Smooth muscle cell (in vitro differentiated cells): ENCODE measurements at regions not wholly inside any gene's neighbourhood (a gene's known extent, or its start where the extent isn't known, plus 50 kb on each side); places are given as distances from the start of the nearest gene placed in this dataset.

Source experiments
- DNase-seq: peaks from one replicate; lab custom pipeline; 2025; ENCODE audit not compliant: unreplicated experiment; lab: John Stamatoyannopoulos, UW
- H2AFZ ChIP-seq: fragments of 200-600 bp; sonication (generic); 2 replicates; pipeline ENCODE4 v1.6.0; 2016; ENCODE audit warnings: antibody characterized with exemption, low read depth, mild to moderate bottlenecking
- H3F3A ChIP-seq: fragments of 200-600 bp; sonication (generic); 2 replicates; pipeline ENCODE4 v1.6.0; 2017; ENCODE audit warnings: antibody characterized with exemption, low read depth
- H3K27ac ChIP-seq: fragments of 200-600 bp; sonication (generic); 2 replicates; pipeline ENCODE4 v1.5.1; 2016; ENCODE audit warnings: low read depth, mild to moderate bottlenecking
- H3K27me3 ChIP-seq: fragments of 200-600 bp; sonication (generic); 2 replicates; pipeline ENCODE4 v1.6.1; 2016; ENCODE audit warnings: low read depth, mild to moderate bottlenecking
- H3K36me3 ChIP-seq: fragments of 200-600 bp; sonication (generic); 2 replicates; pipeline ENCODE4 v1.5.1; 2016; ENCODE audit warnings: low read depth
- H3K4me1 ChIP-seq: fragments of 200-600 bp; sonication (generic); 2 replicates; pipeline ENCODE4 v1.5.1; 2016; ENCODE audit warnings: low read depth
- H3K4me2 ChIP-seq: fragments of 200-600 bp; sonication (generic); 2 replicates; pipeline ENCODE4 v1.6.0; 2016; ENCODE audit warnings: mild to moderate bottlenecking
- H3K4me3 ChIP-seq: fragments of 200-600 bp; sonication (generic); 2 replicates; pipeline ENCODE4 v1.5.1; 2016; ENCODE audit warnings: mild to moderate bottlenecking
- H3K79me2 ChIP-seq: fragments of 200-600 bp; sonication (generic); 2 replicates; pipeline ENCODE4 v1.6.0; 2016; ENCODE audit warnings: low read depth, mild to moderate bottlenecking
- H3K9ac ChIP-seq: fragments of 200-600 bp; sonication (generic); 2 replicates; pipeline ENCODE4 v1.6.0; 2016; ENCODE audit warnings: low read depth
- H3K9me3 ChIP-seq: fragments of 200-600 bp; sonication (generic); replicated peaks from 2 replicates; pipeline ENCODE4 v1.5.1; 2016; ENCODE audit warnings: low read depth
- H4K20me1 ChIP-seq: fragments of 200-600 bp; sonication (generic); 2 replicates; pipeline ENCODE4 v1.6.0; 2016; ENCODE audit warnings: low read depth
- WGBS: methylation state at CpG from one replicate; pipeline ENCODE4 v1.1.7; 2016; ENCODE audit warnings: low lambda C conversion rate; 5-methylcytosine and 5-hydroxymethylcytosine counted together
- TF ChIP-seq, protein P1 (sequence below): fragments of 200-600 bp; sonication (generic); IDR thresholded peaks from 2 replicates; pipeline ENCODE4 v1.5.1; 2017; ENCODE audit warnings: borderline replicate concordance, mild to moderate bottlenecking, antibody characterized with exemption; ENCODE audit not compliant: insufficient read depth, poor library complexity, severe bottlenecking

DNA sequence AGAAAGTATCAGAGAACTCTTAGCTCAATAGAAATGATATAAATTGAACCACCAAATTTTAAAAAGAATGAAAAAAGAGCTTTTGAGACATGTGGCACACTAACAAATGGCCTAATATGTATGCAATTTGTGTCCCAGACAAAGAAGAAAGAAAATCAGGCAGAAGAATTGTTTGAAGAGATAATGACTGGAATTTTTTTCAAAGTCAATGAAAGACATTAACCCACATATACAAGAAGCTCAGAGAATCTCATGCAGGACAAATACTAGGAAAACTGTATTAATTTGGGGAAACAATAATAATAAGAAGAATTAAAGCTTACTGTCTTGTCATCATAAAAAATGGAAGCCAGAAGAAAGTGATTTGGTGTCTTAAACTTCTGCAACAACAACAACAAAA lies 304.1 kb upstream of the RND3 start:
- Histone ChIP-seq H3K27me3 (no peaks in the 10 kb centered on the region), H2AFZ (no peak overlapping the region), H3K79me2 (no peaks in the 10 kb centered on the region), H3K4me2 (no peak overlapping the region), H3K9ac (no peak overlapping the region), H3K4me1 (no peaks in the 10 kb centered on the region), H4K20me1 (no peaks in the 10 kb centered on the region), H3K36me3 (no peaks in the 10 kb centered on the region), H3F3A (no peaks in the 10 kb centered on the region), H3K4me3 (no peak overlapping the region), H3K27ac (no peak overlapping the region), H3K9me3 (no peaks in the 10 kb centered on the region)
- DNase-seq = no peak
- TF ChIP-seq, protein P1, sequence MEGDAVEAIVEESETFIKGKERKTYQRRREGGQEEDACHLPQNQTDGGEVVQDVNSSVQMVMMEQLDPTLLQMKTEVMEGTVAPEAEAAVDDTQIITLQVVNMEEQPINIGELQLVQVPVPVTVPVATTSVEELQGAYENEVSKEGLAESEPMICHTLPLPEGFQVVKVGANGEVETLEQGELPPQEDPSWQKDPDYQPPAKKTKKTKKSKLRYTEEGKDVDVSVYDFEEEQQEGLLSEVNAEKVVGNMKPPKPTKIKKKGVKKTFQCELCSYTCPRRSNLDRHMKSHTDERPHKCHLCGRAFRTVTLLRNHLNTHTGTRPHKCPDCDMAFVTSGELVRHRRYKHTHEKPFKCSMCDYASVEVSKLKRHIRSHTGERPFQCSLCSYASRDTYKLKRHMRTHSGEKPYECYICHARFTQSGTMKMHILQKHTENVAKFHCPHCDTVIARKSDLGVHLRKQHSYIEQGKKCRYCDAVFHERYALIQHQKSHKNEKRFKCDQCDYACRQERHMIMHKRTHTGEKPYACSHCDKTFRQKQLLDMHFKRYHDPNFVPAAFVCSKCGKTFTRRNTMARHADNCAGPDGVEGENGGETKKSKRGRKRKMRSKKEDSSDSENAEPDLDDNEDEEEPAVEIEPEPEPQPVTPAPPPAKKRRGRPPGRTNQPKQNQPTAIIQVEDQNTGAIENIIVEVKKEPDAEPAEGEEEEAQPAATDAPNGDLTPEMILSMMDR = no peak

DNA sequence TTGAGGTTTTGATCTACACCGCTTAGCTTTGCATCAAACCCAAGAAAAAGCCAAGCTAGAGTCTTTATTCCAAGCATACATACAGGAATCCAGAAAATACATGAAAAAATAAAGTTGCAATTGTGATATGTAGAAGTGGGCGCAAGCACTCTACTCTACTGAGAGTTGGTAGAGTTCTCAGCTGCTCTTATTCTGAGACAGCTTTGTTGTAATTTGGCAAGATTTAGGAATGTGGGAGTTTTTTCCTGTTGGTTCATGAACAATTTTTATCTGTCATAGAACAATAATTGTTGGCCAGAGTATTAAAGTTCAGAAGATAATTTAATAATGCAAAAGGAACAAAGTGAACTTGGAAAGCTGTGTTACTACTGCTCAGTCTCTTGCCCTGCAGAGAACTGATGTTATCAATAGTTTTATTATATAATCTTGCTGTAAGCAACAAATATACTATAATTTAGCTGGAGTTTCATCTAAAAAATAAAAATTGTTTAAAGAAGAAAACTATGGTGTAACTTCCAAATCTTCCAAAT lies 302.0 kb upstream of the RND3 start:
- Histone ChIP-seq H3K36me3 (no peaks in the 10 kb centered on the region), H3K9me3 (no peaks in the 10 kb centered on the region), H3K4me3 (no peak overlapping the region), H3K27ac (no peak overlapping the region), H3K4me1 (no peaks in the 10 kb centered on the region), H3K27me3 (no peaks in the 10 kb centered on the region), H3K9ac (no peak overlapping the region), H3F3A (no peaks in the 10 kb centered on the region), H2AFZ (no peak overlapping the region), H3K79me2 (no peaks in the 10 kb centered on the region), H4K20me1 (no peaks in the 10 kb centered on the region), H3K4me2 (no peak overlapping the region)
- TF ChIP-seq, protein P1 = no peak
- no peak for DNase-seq
- WGBS = 100% methylated on average over 2 of the region's 2 CpGs

DNA sequence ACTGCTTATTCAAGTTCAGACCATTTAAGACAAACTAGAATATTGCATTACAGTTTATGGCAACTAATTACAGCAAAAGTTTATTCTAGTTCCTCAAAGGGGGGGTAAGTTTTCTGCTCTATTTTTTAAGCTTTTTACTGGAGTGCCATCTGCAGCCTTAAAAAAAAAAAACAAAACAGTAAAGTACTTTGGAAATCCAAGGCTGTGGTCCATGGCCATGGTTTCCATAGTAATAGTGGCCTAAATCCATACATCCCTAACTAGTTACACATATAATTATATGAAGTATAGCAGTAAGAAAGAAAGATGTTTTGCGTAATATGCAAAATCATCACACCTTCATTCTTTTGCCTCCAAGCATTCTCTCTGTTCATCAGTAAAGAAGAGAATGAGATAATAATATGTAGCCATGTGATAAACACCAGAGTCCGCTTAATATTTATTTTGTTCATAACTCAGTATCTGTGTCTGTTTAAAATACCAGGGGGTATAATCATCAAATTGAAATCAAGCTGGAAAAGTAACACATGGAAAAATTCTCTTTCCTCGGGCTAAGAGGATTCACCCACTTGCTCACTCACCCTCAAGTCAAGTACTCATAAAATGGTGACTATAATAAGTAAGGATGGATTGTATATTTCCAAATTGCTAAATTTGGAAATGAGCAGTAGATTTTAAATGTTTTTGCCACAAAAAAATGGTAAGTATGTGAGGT lies 301.1 kb upstream of the RND3 start:
- Histone ChIP-seq H4K20me1 (no peaks in the 10 kb centered on the region), H3K9me3 (no peaks in the 10 kb centered on the region), H3K4me3 (no peak overlapping the region), H3K36me3 (no peaks in the 10 kb centered on the region), H3K27ac (no peak overlapping the region), H3K4me2 (no peak overlapping the region), H3F3A (no peaks in the 10 kb centered on the region), H2AFZ (no peak overlapping the region), H3K27me3 (no peaks in the 10 kb centered on the region), H3K4me1 (no peaks in the 10 kb centered on the region), H3K79me2 (no peaks in the 10 kb centered on the region), H3K9ac (no peak overlapping the region)
- no peak for DNase-seq
- WGBS = 99% methylated on average over 3 of the region's 3 CpGs
- TF ChIP-seq, protein P1 = no peak
